ENCODE measurements at regions not wholly inside any gene's neighbourhood (a gene's known extent, or its start where the extent isn't known, plus 50 kb on each side); places are given as distances from the start of the nearest gene placed in this dataset.

- H3K27ac Mint-ChIP-seq = no peak overlapping the region
- POLR2A ChIA-PET = no interaction called here
- DNase-seq (no peak), ATAC-seq (ENCODE audit: low read depth) (no peak)
- TF ChIP-seq EZH2 (IDR thresholded peaks at IDR 0.05; ENCODE audit: borderline replicate concordance, insufficient read depth, low read depth, low read length, poor library complexity, severe bottlenecking) = no peak
- TF ChIP-seq, protein P1, sequence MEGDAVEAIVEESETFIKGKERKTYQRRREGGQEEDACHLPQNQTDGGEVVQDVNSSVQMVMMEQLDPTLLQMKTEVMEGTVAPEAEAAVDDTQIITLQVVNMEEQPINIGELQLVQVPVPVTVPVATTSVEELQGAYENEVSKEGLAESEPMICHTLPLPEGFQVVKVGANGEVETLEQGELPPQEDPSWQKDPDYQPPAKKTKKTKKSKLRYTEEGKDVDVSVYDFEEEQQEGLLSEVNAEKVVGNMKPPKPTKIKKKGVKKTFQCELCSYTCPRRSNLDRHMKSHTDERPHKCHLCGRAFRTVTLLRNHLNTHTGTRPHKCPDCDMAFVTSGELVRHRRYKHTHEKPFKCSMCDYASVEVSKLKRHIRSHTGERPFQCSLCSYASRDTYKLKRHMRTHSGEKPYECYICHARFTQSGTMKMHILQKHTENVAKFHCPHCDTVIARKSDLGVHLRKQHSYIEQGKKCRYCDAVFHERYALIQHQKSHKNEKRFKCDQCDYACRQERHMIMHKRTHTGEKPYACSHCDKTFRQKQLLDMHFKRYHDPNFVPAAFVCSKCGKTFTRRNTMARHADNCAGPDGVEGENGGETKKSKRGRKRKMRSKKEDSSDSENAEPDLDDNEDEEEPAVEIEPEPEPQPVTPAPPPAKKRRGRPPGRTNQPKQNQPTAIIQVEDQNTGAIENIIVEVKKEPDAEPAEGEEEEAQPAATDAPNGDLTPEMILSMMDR (IDR thresholded peaks at IDR 0.05) = no peak
- Histone ChIP-seq H3K27me3 (replicated peaks in 1 of 4; ENCODE audit: control extremely low read depth in 1 of 4, control insufficient read depth in 3 of 4, insufficient read depth in 4 of 4, low read length in 3 of 4) (no peaks in the 10 kb centered on the region), H3K9me3 (ENCODE audit: control extremely low read depth in 1 of 3, control insufficient read depth in 2 of 3, insufficient read depth in 1 of 3, low read length in 2 of 3) (no peaks in the 10 kb centered on the region), H3K4me1 (ENCODE audit: control insufficient read depth in 2 of 2, insufficient read depth in 2 of 2, low read length in 2 of 2) (peaks cover 51 to 52% of the 10 kb centered on the region in 2 donors), H3K4me3 (ENCODE audit: control extremely low read depth in 1 of 5, extremely low read depth in 1 of 5, insufficient read depth in 1 of 5, low read depth in 2 of 5, low read length in 4 of 5) (no peak overlapping the region), H3K79me2 (ENCODE audit: control insufficient read depth, insufficient read depth, low read length) (no peaks in the 10 kb centered on the region), H3K36me3 (replicated peaks in 1 of 2; ENCODE audit: control extremely low read depth in 1 of 2, control insufficient read depth in 1 of 2, extremely low read depth in 1 of 2, insufficient read depth in 2 of 2, low read length in 1 of 2) (no peaks in the 10 kb centered on the region), H2AFZ (ENCODE audit: insufficient read depth, low read depth, low read length, poor library complexity, severe bottlenecking) (no peak overlapping the region), H3K9ac (ENCODE audit: low read length) (no peak overlapping the region), H3K27ac (ENCODE audit: low read length in 2 of 2) (no peak overlapping the region), H4K20me1 (ENCODE audit: control insufficient read depth, insufficient read depth, low read length, poor library complexity, severe bottlenecking) (no peaks in the 10 kb centered on the region), H3K4me2 (replicated peaks; ENCODE audit: low read depth, low read length, poor library complexity, severe bottlenecking) (peak overlapping the region; percentile 2)
- WGBS (ENCODE audit: insufficient coverage) = no CpG with 5 or more reads among the region's 3 CpGs
- H3K4me1 Mint-ChIP-seq = peaks cover 50% of the 10 kb centered on the region
- H3K27me3 Mint-ChIP-seq = no peaks in the 10 kb centered on the region
- no peak overlapping the region for H3K4me3 Mint-ChIP-seq
- no peaks in the 10 kb centered on the region for H3K9me3 Mint-ChIP-seq (ENCODE audit: insufficient read depth)
- intact Hi-C loops (cut with micrococcal nuclease) = loop anchor here (10.0 kb wide), 1 partner anchor 1502 kb away; the partner anchor contains the start of gene SLAIN1
- CTCF ChIA-PET = interaction anchor here (1.3 kb wide), 1 partner anchor 9 kb away, joined by 4 read pairs; no protein-coding TSS in a partner anchor
Measured at GRCh38 chr13:79196366-79196765, 209.7 kb downstream of the RBM26 start.

DNA sequence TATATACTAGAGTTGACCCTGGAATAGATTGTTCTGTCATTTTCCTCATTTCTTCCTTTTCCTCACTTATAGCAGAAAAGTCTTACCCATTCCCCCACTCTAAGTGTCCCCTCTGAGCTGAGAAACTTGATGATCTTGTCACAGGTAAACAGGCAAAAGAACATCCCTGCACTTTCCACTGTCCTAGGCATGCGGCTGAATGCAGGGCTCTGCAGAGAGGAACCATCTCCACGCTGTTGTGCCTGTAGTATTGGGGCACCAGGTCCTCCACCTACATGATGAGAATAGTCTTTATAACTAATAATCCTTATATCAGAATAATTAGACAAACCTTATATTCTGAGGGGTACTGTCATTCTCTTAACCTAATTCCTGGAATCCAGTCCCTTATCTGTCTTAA, 211.3 kb downstream of the RBM26 start:
- Histone ChIP-seq H3K27me3 (replicated peaks in 1 of 4; ENCODE audit: control extremely low read depth in 1 of 4, control insufficient read depth in 3 of 4, insufficient read depth in 4 of 4, low read length in 3 of 4) (no peaks in the 10 kb centered on the region), H3K4me1 (ENCODE audit: control insufficient read depth in 2 of 2, insufficient read depth in 2 of 2, low read length in 2 of 2) (peaks cover 63 to 67% of the 10 kb centered on the region in 2 donors), H4K20me1 (ENCODE audit: control insufficient read depth, insufficient read depth, low read length, poor library complexity, severe bottlenecking) (no peaks in the 10 kb centered on the region), H3K4me3 (ENCODE audit: control extremely low read depth in 1 of 5, extremely low read depth in 1 of 5, insufficient read depth in 1 of 5, low read depth in 2 of 5, low read length in 4 of 5) (peak overlapping the region in 2 of 5 experiments; percentile 26 to 40), H3K4me2 (replicated peaks; ENCODE audit: low read depth, low read length, poor library complexity, severe bottlenecking) (peak overlapping the region; percentile 64), H3K36me3 (replicated peaks in 1 of 2; ENCODE audit: control extremely low read depth in 1 of 2, control insufficient read depth in 1 of 2, extremely low read depth in 1 of 2, insufficient read depth in 2 of 2, low read length in 1 of 2) (no peaks in the 10 kb centered on the region), H3K9me3 (ENCODE audit: control extremely low read depth in 1 of 3, control insufficient read depth in 2 of 3, insufficient read depth in 1 of 3, low read length in 2 of 3) (no peaks in the 10 kb centered on the region), H3K27ac (ENCODE audit: low read length in 2 of 2) (peak overlapping the region; percentile 6 to 47), H3K79me2 (ENCODE audit: control insufficient read depth, insufficient read depth, low read length) (no peaks in the 10 kb centered on the region), H2AFZ (ENCODE audit: insufficient read depth, low read depth, low read length, poor library complexity, severe bottlenecking) (no peak overlapping the region), H3K9ac (ENCODE audit: low read length) (peak overlapping the region; percentile 27)
- Mint-ChIP-seq H3K27me3 (no peaks in the 10 kb centered on the region), H3K4me1 (peaks cover 62% of the 10 kb centered on the region), H3K27ac (peak overlapping the region; percentile 12), H3K4me3 (peak overlapping the region; percentile 71), H3K9me3 (ENCODE audit: insufficient read depth) (no peaks in the 10 kb centered on the region)
- WGBS (ENCODE audit: insufficient coverage) = no CpG with 5 or more reads among the region's 2 CpGs
- CTCF ChIA-PET = interaction anchor here (1.3 kb wide), 1 partner anchor 10 kb away, joined by 4 read pairs; no protein-coding TSS in a partner anchor
- POLR2A ChIA-PET = no interaction called here
- intact Hi-C loops (cut with micrococcal nuclease) = loop anchor here (5.0 to 10.0 kb wide), 2 partner anchors 198 to 1500 kb away; partner anchors contain the start of gene SLAIN1
- ATAC-seq (ENCODE audit: low read depth) = peak; percentile 40
- no peak for DNase-seq
- no peak for TF ChIP-seq EZH2 (IDR thresholded peaks at IDR 0.05; ENCODE audit: borderline replicate concordance, insufficient read depth, low read depth, low read length, poor library complexity, severe bottlenecking)
- TF ChIP-seq, protein P1 (IDR thresholded peaks at IDR 0.05) = no peak
